Liver (tissue), 3 donors: ENCODE measurements at regions not wholly inside any gene's neighbourhood (a gene's known extent, or its start where the extent isn't known, plus 50 kb on each side); places are given as distances from the start of the nearest gene placed in this dataset.

Source experiments
- ATF3 ChIP-seq: IDR thresholded peaks from 2 replicates; pipeline ENCODE4 v1.6.1; 2016; ENCODE audit warnings: antibody characterized with exemption
- CTCF ChIP-seq: fragments of 150-350 bp; IDR thresholded peaks from 2 replicates; pipeline ENCODE4 v1.5.1; 2017; ENCODE audit warnings: improper control_type of control experiment, low read depth, low read length; ENCODE audit not compliant: missing input control
- EGR1 ChIP-seq, 2 donors: IDR thresholded peaks; 2 replicates each; pipeline ENCODE4 v1.6.1; 2016 to 2018; ENCODE audit warnings: antibody characterized with exemption in 2 of 2, low read depth in 2 of 2
- FOXA1 ChIP-seq: IDR thresholded peaks from 2 replicates; pipeline ENCODE4 v1.6.1; 2016; ENCODE audit warnings: antibody characterized with exemption
- GABPA ChIP-seq, 2 donors: IDR thresholded peaks in 1 of 2; conservative IDR thresholded peaks in 1 of 2; 2 replicates each; pipeline ENCODE4 v1.6.1; 2016; ENCODE audit warnings: antibody characterized with exemption in 2 of 2, mild to moderate bottlenecking in 1 of 2, moderate library complexity in 1 of 2
- HNF4A ChIP-seq, 2 donors: conservative IDR thresholded peaks; 2 replicates each; pipeline ENCODE4 v1.6.1; 2016; ENCODE audit warnings: antibody characterized with exemption in 2 of 2, mild to moderate bottlenecking in 2 of 2
- MAX ChIP-seq: IDR thresholded peaks from 2 replicates; pipeline ENCODE4 v1.6.1; 2016; ENCODE audit warnings: antibody characterized with exemption
- RAD21 ChIP-seq, 2 donors: IDR thresholded peaks; 2 replicates each; pipeline ENCODE4 v1.6.1; 2016; ENCODE audit warnings: antibody characterized with exemption in 2 of 2, mild to moderate bottlenecking in 2 of 2
- REST ChIP-seq: IDR thresholded peaks from 2 replicates; pipeline ENCODE4 v1.6.1; 2016; ENCODE audit warnings: antibody characterized with exemption, mild to moderate bottlenecking
- TAF1 ChIP-seq: conservative IDR thresholded peaks from 2 replicates; pipeline ENCODE4 v1.6.1; 2016; ENCODE audit warnings: antibody characterized with exemption, mild to moderate bottlenecking
- YY1 ChIP-seq: IDR thresholded peaks from 2 replicates; pipeline ENCODE4 v1.6.1; 2016; ENCODE audit warnings: antibody characterized with exemption, mild to moderate bottlenecking
- ZBTB33 ChIP-seq: IDR thresholded peaks from 2 replicates; pipeline ENCODE4 v1.6.1; 2016; ENCODE audit warnings: antibody characterized with exemption
- donor health status: healthy.
- donor health status: healthy.

- no peak for TF ChIP-seq GABPA (IDR thresholded peaks at IDR 0.05 in 1 of 2, conservative IDR thresholded peaks at IDR 0.05 in 1 of 2)
- TF ChIP-seq YY1 = no peak
- TF ChIP-seq CTCF = no peak
- TF ChIP-seq MAX = no peak
- TF ChIP-seq TAF1 = no peak
- TF ChIP-seq RAD21 (IDR thresholded peaks at IDR 0.05) = no peak
- TF ChIP-seq ZBTB33 = no peak
- TF ChIP-seq HNF4A (conservative IDR thresholded peaks at IDR 0.05) = no peak
- TF ChIP-seq ATF3 = no peak
- TF ChIP-seq REST = no peak
- TF ChIP-seq FOXA1 = no peak
- TF ChIP-seq EGR1 (IDR thresholded peaks at IDR 0.05; ENCODE audit: low read depth in 2 of 2) = no peak
Observed at GRCh38 chrY:20967828-20968227, 211.9 kb downstream of the RPS4Y2 start.
